Fibroblast of lung (primary cell): ENCODE measurements at regions not wholly inside any gene's neighbourhood (a gene's known extent, or its start where the extent isn't known, plus 50 kb on each side); places are given as distances from the start of the nearest gene placed in this dataset.

ENCODE experiments used
- DNase-seq, 2 donors: peaks; one replicate each; pipeline versions ENCODE4 v3.0.0 to v3.0.0-alpha.2; 2010; ENCODE audit warnings: low read depth in 2 of 2
- H2AFZ ChIP-seq: 2 replicates; pipeline ENCODE4 v1.5.1; 2012; ENCODE audit warnings: low read length, control low read depth, inconsistent platforms
- H3K27ac ChIP-seq: 2 replicates; pipeline ENCODE4 v1.5.1; 2011; ENCODE audit warnings: low read length, control low read depth; ENCODE audit not compliant: insufficient read depth
- H3K27me3 ChIP-seq: 2 replicates; pipeline ENCODE4 v1.5.1; 2011; ENCODE audit warnings: mild to moderate bottlenecking, low read length; ENCODE audit not compliant: control insufficient read depth, insufficient read depth
- H3K36me3 ChIP-seq: 2 replicates; pipeline ENCODE4 v1.5.1; 2011; ENCODE audit warnings: low read length; ENCODE audit not compliant: control insufficient read depth, insufficient read depth
- H3K4me1 ChIP-seq: 2 replicates; pipeline ENCODE4 v1.5.1; 2011; ENCODE audit warnings: low read length; ENCODE audit not compliant: control insufficient read depth, insufficient read depth; ENCODE audit errors: extremely low read depth
- H3K4me2 ChIP-seq: 2 replicates; pipeline ENCODE4 v1.5.1; 2011; ENCODE audit warnings: low read length, control low read depth; ENCODE audit not compliant: insufficient read depth; ENCODE audit errors: extremely low read depth
- H3K4me3 ChIP-seq, 4 experiments: fragments of 200-600 bp in 1 of 4; sonication (generic) in 1 of 4; replicated peaks in 1 of 4; 2 replicates each; pipeline ENCODE4 v1.5.1; 2011 to 2016; ENCODE audit warnings: low read length in 4 of 4, low read depth in 3 of 4, mild to moderate bottlenecking in 3 of 4, control low read depth in 2 of 4, inconsistent platforms in 1 of 4, mixed read lengths in 1 of 4; ENCODE audit not compliant: insufficient read depth in 1 of 4; ENCODE audit errors: control extremely low read depth in 1 of 4
- H3K79me2 ChIP-seq: 2 replicates; pipeline ENCODE4 v1.5.1; 2012; ENCODE audit warnings: mild to moderate bottlenecking, low read length, inconsistent platforms; ENCODE audit not compliant: control insufficient read depth, insufficient read depth
- H3K9ac ChIP-seq: 2 replicates; pipeline ENCODE4 v1.5.1; 2011; ENCODE audit warnings: mild to moderate bottlenecking, low read length, control low read depth; ENCODE audit not compliant: insufficient read depth
- H3K9me3 ChIP-seq: 2 replicates; pipeline ENCODE4 v1.5.1; 2012; ENCODE audit warnings: low read depth, low read length; ENCODE audit not compliant: control insufficient read depth, insufficient read depth
- H4K20me1 ChIP-seq: 2 replicates; pipeline ENCODE4 v1.5.1; 2011; ENCODE audit warnings: low read length; ENCODE audit not compliant: control insufficient read depth, insufficient read depth; ENCODE audit errors: extremely low read depth
- EZH2 ChIP-seq: IDR thresholded peaks from 2 replicates; pipeline ENCODE4 v1.5.1; 2012; ENCODE audit warnings: low read length, control low read depth, mild to moderate bottlenecking; ENCODE audit errors: missing control alignments
- TF ChIP-seq, protein P1 (sequence below), 2 donors: IDR thresholded peaks in 1 of 2; conservative IDR thresholded peaks in 1 of 2; 1 replicate in 1 of 2; 2 replicates in 1 of 2; pipeline ENCODE4 v1.5.1; 2011 to 2012; ENCODE audit warnings: low read length in 2 of 2, control low read depth in 1 of 2, inconsistent platforms in 1 of 2, low read depth in 1 of 2, mild to moderate bottlenecking in 1 of 2

DNA sequence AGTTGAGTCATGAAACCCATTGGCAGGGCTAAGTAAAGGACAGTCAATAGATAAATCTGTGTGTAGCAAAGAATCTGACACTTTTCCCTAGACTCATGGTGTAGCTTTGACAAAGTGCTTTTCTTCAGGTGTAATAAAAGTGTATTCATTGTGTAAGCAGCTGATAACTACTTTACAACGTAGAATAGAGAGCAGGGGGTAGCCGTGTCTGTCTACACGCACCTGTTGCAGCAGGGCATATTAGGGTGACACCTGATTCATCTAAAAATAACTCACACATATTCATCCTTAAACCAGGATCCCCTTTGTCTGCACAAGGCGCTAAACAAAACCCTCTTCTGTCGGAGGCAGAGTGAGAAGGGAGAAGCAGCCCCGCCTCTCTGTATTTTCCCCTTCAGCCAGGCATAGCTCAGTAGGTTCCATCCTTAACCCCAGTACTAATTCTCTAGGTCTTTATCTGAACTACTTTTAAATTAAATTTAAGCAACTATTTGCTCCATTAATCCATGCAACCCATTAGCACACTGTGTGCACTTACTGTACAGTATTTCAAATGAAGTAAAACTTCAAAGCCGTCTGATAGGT is 306.7 kb upstream of the SASH1 start:
- H3K36me3 ChIP-seq: no peaks in the 10 kb centered on the region
- H4K20me1 ChIP-seq: no peaks in the 10 kb centered on the region
- no peak overlapping the region for H3K9ac ChIP-seq
- no peaks in the 10 kb centered on the region for H3K9me3 ChIP-seq
- TF ChIP-seq EZH2: no peak
- TF ChIP-seq, protein P1, sequence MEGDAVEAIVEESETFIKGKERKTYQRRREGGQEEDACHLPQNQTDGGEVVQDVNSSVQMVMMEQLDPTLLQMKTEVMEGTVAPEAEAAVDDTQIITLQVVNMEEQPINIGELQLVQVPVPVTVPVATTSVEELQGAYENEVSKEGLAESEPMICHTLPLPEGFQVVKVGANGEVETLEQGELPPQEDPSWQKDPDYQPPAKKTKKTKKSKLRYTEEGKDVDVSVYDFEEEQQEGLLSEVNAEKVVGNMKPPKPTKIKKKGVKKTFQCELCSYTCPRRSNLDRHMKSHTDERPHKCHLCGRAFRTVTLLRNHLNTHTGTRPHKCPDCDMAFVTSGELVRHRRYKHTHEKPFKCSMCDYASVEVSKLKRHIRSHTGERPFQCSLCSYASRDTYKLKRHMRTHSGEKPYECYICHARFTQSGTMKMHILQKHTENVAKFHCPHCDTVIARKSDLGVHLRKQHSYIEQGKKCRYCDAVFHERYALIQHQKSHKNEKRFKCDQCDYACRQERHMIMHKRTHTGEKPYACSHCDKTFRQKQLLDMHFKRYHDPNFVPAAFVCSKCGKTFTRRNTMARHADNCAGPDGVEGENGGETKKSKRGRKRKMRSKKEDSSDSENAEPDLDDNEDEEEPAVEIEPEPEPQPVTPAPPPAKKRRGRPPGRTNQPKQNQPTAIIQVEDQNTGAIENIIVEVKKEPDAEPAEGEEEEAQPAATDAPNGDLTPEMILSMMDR (conservative IDR thresholded peaks at IDR 0.05 in 1 of 2, IDR thresholded peaks at IDR 0.05 in 1 of 2; ENCODE audit: low read depth in 1 of 2, low read length in 2 of 2): no peak
- H3K79me2 ChIP-seq: no peaks in the 10 kb centered on the region
- H3K27ac ChIP-seq: no peak overlapping the region
- no peaks in the 10 kb centered on the region for H3K27me3 ChIP-seq
- no peak for DNase-seq
- H3K4me1 ChIP-seq: no peaks in the 10 kb centered on the region
- H2AFZ ChIP-seq: no peak overlapping the region
- H3K4me3 ChIP-seq: no peak overlapping the region
- no peak overlapping the region for H3K4me2 ChIP-seq

DNA sequence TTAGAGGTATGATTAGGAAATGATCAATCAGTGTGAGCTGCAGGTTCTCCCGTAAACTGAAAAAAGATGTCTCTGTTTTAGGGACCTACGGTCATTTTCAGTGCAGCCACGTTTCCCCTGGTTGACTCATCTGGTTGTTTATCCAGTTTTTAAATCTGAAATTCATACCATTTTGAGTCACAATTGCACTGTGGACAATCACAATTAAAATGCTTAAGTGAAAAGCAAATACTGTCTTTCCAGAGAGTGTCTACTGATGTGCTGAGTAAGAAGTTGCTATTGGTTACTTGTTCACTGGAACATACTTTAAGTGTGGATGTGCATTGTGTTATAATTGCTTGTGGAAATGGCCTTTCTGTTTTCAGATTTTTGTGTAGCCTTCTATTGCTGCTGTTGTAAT is 305.1 kb upstream of the SASH1 start:
- H3K27me3 ChIP-seq: no peaks in the 10 kb centered on the region
- no peaks in the 10 kb centered on the region for H3K4me1 ChIP-seq
- TF ChIP-seq, protein P1 (conservative IDR thresholded peaks at IDR 0.05 in 1 of 2, IDR thresholded peaks at IDR 0.05 in 1 of 2; ENCODE audit: low read depth in 1 of 2, low read length in 2 of 2): no peak
- TF ChIP-seq EZH2: no peak
- no peaks in the 10 kb centered on the region for H4K20me1 ChIP-seq
- no peaks in the 10 kb centered on the region for H3K9me3 ChIP-seq
- H3K4me3 ChIP-seq: no peak overlapping the region
- DNase-seq: peak; percentile 21 to 37
- H3K36me3 ChIP-seq: no peaks in the 10 kb centered on the region
- no peak overlapping the region for H2AFZ ChIP-seq
- no peak overlapping the region for H3K4me2 ChIP-seq
- no peaks in the 10 kb centered on the region for H3K79me2 ChIP-seq
- no peak overlapping the region for H3K27ac ChIP-seq
- H3K9ac ChIP-seq: no peak overlapping the region

DNA sequence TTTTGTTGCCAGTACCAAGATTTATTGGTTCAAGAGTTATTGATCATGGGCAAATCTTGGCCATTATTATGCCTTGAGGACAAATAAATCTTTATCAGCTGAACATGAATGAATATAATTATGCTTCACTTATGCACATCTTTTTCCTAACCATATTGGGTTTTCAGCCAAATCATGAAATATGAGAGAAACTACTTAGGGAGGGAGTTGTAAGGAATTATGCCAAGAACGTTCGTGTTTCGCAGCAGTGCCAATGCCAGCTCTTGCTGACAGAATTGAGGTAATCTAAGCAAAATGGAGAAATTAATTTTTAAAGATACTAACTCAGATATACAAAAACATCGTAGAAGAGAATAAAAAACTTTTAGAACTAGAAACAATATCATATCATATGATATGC is 301.1 kb upstream of the SASH1 start:
- H3K9me3 ChIP-seq: no peaks in the 10 kb centered on the region

More for the DNA sequence above, 301.1 kb upstream of the SASH1 start:
- no peak for DNase-seq
- no peaks in the 10 kb centered on the region for H3K27me3 ChIP-seq
- no peak overlapping the region for H3K4me3 ChIP-seq
- H4K20me1 ChIP-seq: no peaks in the 10 kb centered on the region
- H3K4me2 ChIP-seq: no peak overlapping the region
- no peak overlapping the region for H2AFZ ChIP-seq
- no peaks in the 10 kb centered on the region for H3K4me1 ChIP-seq
- no peak overlapping the region for H3K27ac ChIP-seq
- no peaks in the 10 kb centered on the region for H3K36me3 ChIP-seq
- no peak for TF ChIP-seq EZH2
- TF ChIP-seq, protein P1 (conservative IDR thresholded peaks at IDR 0.05 in 1 of 2, IDR thresholded peaks at IDR 0.05 in 1 of 2; ENCODE audit: low read depth in 1 of 2, low read length in 2 of 2): no peak
- H3K9ac ChIP-seq: no peak overlapping the region
- H3K79me2 ChIP-seq: no peaks in the 10 kb centered on the region
